IMR-90 (cell line): ENCODE measurements at regions not wholly inside any gene's neighbourhood (a gene's known extent, or its start where the extent isn't known, plus 50 kb on each side); places are given as distances from the start of the nearest gene placed in this dataset.

Experiments
- ATAC-seq: fragments of 200-7000 bp; cut with Tn5 transposase; 2 replicates; pipeline ENCODE4 v1.9.1; 2020; ENCODE audit warnings: low read depth, mild to moderate bottlenecking, moderate library complexity
- BruUV-seq: library from RNA; stranded (reverse); fragments of 400-500 nt; replicated peaks from 2 replicates; lab custom pipeline; 2021; lab: Mats Ljungman, UMichigan
- CTCF ChIA-PET: fragments of 300-600 bp; formaldehyde crosslinking; extraction: SDS; loops from one replicate; lab custom pipeline; 2021; ENCODE audit warnings: antibody characterized with exemption; lab: Yijun Ruan, JAX
- POLR2A ChIA-PET: fragments of 300-600 bp; sonication (Branson Sonifier 250); formaldehyde crosslinking; loops from one replicate; lab custom pipeline; 2022; ENCODE audit warnings: antibody characterized with exemption; ENCODE audit not compliant: unreplicated experiment; lab: Charles Lee
- DNase-seq: peaks from one replicate; pipeline ENCODE4 v3.0.0; 2013
- H2AFZ ChIP-seq: replicated peaks from 2 replicates; pipeline ENCODE3; 2013; ENCODE audit warnings: low read length, mild to moderate bottlenecking; ENCODE audit not compliant: poor library complexity
- H2AK5ac ChIP-seq: 2 replicates; pipeline ENCODE4 v1.6.1; 2013; ENCODE audit warnings: low read depth, low read length, inconsistent platforms
- H2AK9ac ChIP-seq: replicated peaks from 2 replicates; pipeline ENCODE3; 2013; ENCODE audit warnings: mild to moderate bottlenecking, low read depth, low read length, moderate library complexity; ENCODE audit not compliant: poor library complexity
- H2BK120ac ChIP-seq: 2 replicates; pipeline ENCODE4 v1.6.1; 2013; ENCODE audit warnings: low read depth, low read length, inconsistent platforms
- H2BK15ac ChIP-seq: 3 replicates; pipeline ENCODE4 v1.6.1; 2013; ENCODE audit warnings: low read depth, low read length, inconsistent platforms
- H2BK20ac ChIP-seq: 2 replicates; pipeline ENCODE4 v1.6.1; 2013; ENCODE audit warnings: low read depth, mild to moderate bottlenecking, inconsistent platforms, low read length, moderate library complexity
- H2BK5ac ChIP-seq: 2 replicates; pipeline ENCODE4 v1.6.1; 2013; ENCODE audit warnings: mild to moderate bottlenecking, low read depth, low read length, inconsistent platforms; ENCODE audit not compliant: poor library complexity, severe bottlenecking
- H3K14ac ChIP-seq: replicated peaks from 2 replicates; pipeline ENCODE4 v1.6.1; 2013; ENCODE audit warnings: low read depth, low read length, inconsistent platforms
- H3K18ac ChIP-seq: 2 replicates; pipeline ENCODE4 v1.6.1; 2013; ENCODE audit warnings: low read depth, low read length, control low read depth
- H3K23ac ChIP-seq: 2 replicates; pipeline ENCODE4 v1.6.1; 2013; ENCODE audit warnings: low read depth, low read length, inconsistent platforms
- H3K27ac ChIP-seq: 2 replicates; pipeline ENCODE4 v1.5.1; 2013; ENCODE audit warnings: mild to moderate bottlenecking, control low read depth, low read length; ENCODE audit not compliant: insufficient read depth
- H3K27me3 ChIP-seq: 2 replicates; pipeline ENCODE4 v1.6.1; 2013; ENCODE audit warnings: low read length; ENCODE audit not compliant: control insufficient read depth, insufficient read depth
- H3K36me3 ChIP-seq: 2 replicates; pipeline ENCODE4 v1.6.1; 2013; ENCODE audit warnings: low read length, mixed read lengths; ENCODE audit not compliant: control insufficient read depth, insufficient read depth
- H3K4ac ChIP-seq: 2 replicates; pipeline ENCODE4 v1.6.1; 2013; ENCODE audit warnings: low read depth, low read length, inconsistent platforms
- H3K4me1 ChIP-seq: 2 replicates; pipeline ENCODE4 v1.6.1; 2013; ENCODE audit warnings: low read length, mixed read lengths; ENCODE audit not compliant: control insufficient read depth, insufficient read depth
- H3K4me2 ChIP-seq: 2 replicates; pipeline ENCODE4 v1.6.1; 2013; ENCODE audit warnings: low read depth, mild to moderate bottlenecking, control low read depth, low read length, moderate library complexity
- H3K4me3 ChIP-seq: 2 replicates; pipeline ENCODE4 v1.5.1; 2013; ENCODE audit warnings: low read depth, mild to moderate bottlenecking, control low read depth, low read length, moderate library complexity; ENCODE audit not compliant: insufficient read depth
- H3K56ac ChIP-seq: 2 replicates; pipeline ENCODE4 v1.6.1; 2013; ENCODE audit warnings: low read length, inconsistent platforms; ENCODE audit not compliant: insufficient read depth; ENCODE audit errors: extremely low read depth
- H3K79me1 ChIP-seq, 2 experiments: 2 replicates each; pipeline ENCODE4 v1.6.1; 2013; ENCODE audit warnings: low read length in 2 of 2, inconsistent platforms in 1 of 2, low read depth in 1 of 2
- H3K9ac ChIP-seq: 2 replicates; pipeline ENCODE4 v1.6.1; 2013; ENCODE audit warnings: low read depth, low read length, control low read depth
- H3K9me1 ChIP-seq: 2 replicates; pipeline ENCODE4 v1.6.1; 2013; ENCODE audit warnings: low read length, inconsistent platforms; ENCODE audit not compliant: insufficient read depth
- H3K9me3 ChIP-seq: 2 replicates; pipeline ENCODE4 v1.6.1; 2013; ENCODE audit warnings: low read length; ENCODE audit not compliant: control insufficient read depth, insufficient read depth
- H4K20me1 ChIP-seq: 2 replicates; pipeline ENCODE4 v1.6.1; 2013; ENCODE audit warnings: low read length, inconsistent platforms; ENCODE audit not compliant: insufficient read depth
- H4K5ac ChIP-seq: 2 replicates; pipeline ENCODE4 v1.6.1; 2013; ENCODE audit warnings: mild to moderate bottlenecking, low read depth, low read length, control low read depth
- H4K8ac ChIP-seq, 2 experiments: 2 replicates each; pipeline ENCODE4 v1.6.1; 2013; ENCODE audit warnings: low read depth in 2 of 2, low read length in 2 of 2, control low read depth in 1 of 2, inconsistent platforms in 1 of 2
- H4K91ac ChIP-seq: 2 replicates; pipeline ENCODE4 v1.6.1; 2013; ENCODE audit warnings: low read depth, low read length, inconsistent platforms; ENCODE audit not compliant: insufficient read depth
- CHD1 ChIP-seq: IDR thresholded peaks from 2 replicates; pipeline ENCODE4 v1.6.1; 2012; ENCODE audit warnings: low read depth, low read length, improper control_type of control experiment
- CTCF ChIP-seq: conservative IDR thresholded peaks from 2 replicates; pipeline ENCODE4 v1.5.1; 2012; ENCODE audit warnings: mild to moderate bottlenecking, low read depth, low read length, improper control_type of control experiment
- ELK1 ChIP-seq: fragments of 150-350 bp; IDR thresholded peaks from 2 replicates; pipeline ENCODE4 v1.6.1; 2016; ENCODE audit warnings: low read depth, mild to moderate bottlenecking, low read length, moderate library complexity, borderline replicate concordance
- FOS ChIP-seq: fragments of 150-350 bp; IDR thresholded peaks from 2 replicates; pipeline ENCODE4 v1.6.1; 2016; ENCODE audit warnings: low read depth, low read length
- MAFK ChIP-seq: IDR thresholded peaks from 2 replicates; pipeline ENCODE4 v1.6.1; 2012; ENCODE audit warnings: low read depth, low read length, improper control_type of control experiment
- NFE2L2 ChIP-seq: fragments of 150-350 bp; IDR thresholded peaks from 2 replicates; pipeline ENCODE4 v1.6.1; 2016; ENCODE audit warnings: low read depth, mild to moderate bottlenecking, low read length
- RAD21 ChIP-seq: IDR thresholded peaks from 2 replicates; pipeline ENCODE4 v1.6.1; 2012; ENCODE audit warnings: low read length, improper control_type of control experiment
- RCOR1 ChIP-seq: IDR thresholded peaks from 2 replicates; pipeline ENCODE4 v1.6.1; 2012; ENCODE audit warnings: mild to moderate bottlenecking, low read length, improper control_type of control experiment; ENCODE audit not compliant: insufficient replicate concordance
- RFX5 ChIP-seq: IDR thresholded peaks from 2 replicates; pipeline ENCODE4 v1.8.0; 2012; ENCODE audit warnings: low read depth, mild to moderate bottlenecking, low read length, moderate library complexity
- USF2 ChIP-seq: fragments of 150-350 bp; IDR thresholded peaks from 2 replicates; pipeline ENCODE4 v1.6.1; 2017; ENCODE audit warnings: mild to moderate bottlenecking, antibody characterized with exemption, low read length, low read depth
- WGBS, 2 experiments: methylation state at CpG; one replicate each; pipeline versions ENCODE4 v1.1.5 to v1.1.7; 2013; ENCODE audit warnings: missing lambda C conversion rate in 2 of 2; ENCODE audit not compliant: insufficient read length in 1 of 2; ENCODE audit errors: extremely low coverage in 2 of 2; 5-methylcytosine and 5-hydroxymethylcytosine counted together
- dilution Hi-C: fragments of 300-500 bp; cut with HindIII; formaldehyde crosslinking; loops from one replicate; pipeline ENCODE4 v1.14.3; 2018; ENCODE audit warnings: low sequenced_read_pairs; ENCODE audit not compliant: unreplicated experiment
- in situ Hi-C: fragments of 300-500 bp; cut with MboI; formaldehyde crosslinking; loops from 3 replicates; pipeline ENCODE4 v1.14.3; 2019; ENCODE audit warnings: low sequenced_read_pairs, inconsistent platforms, mixed read lengths
- intact Hi-C: fragments of 100-400 bp; cut with micrococcal nuclease; formaldehyde crosslinking; loops from 2 replicates; pipeline ENCODE4 v1.10.0; 2022

GRCh38 chr4:35511851-35512250, 732.5 kb downstream of the ARAP2 start:
- Histone ChIP-seq H4K8ac (no peak overlapping the region), H2AK9ac (no peak overlapping the region), H3K79me1 (no peaks in the 10 kb centered on the region), H4K20me1 (no peaks in the 10 kb centered on the region), H2AK5ac (no peak overlapping the region), H3K27me3 (no peaks in the 10 kb centered on the region), H2BK120ac (no peak overlapping the region), H3K4me3 (no peak overlapping the region), H3K23ac (no peak overlapping the region), H4K5ac (no peak overlapping the region), H3K9me3 (no peaks in the 10 kb centered on the region), H3K4me2 (no peak overlapping the region), H3K4me1 (no peaks in the 10 kb centered on the region), H2AFZ (no peak overlapping the region), H3K36me3 (no peaks in the 10 kb centered on the region), H3K9me1 (no peaks in the 10 kb centered on the region), H2BK15ac (no peak overlapping the region), H3K56ac (no peak overlapping the region), H3K4ac (no peak overlapping the region), H3K9ac (no peak overlapping the region), H2BK5ac (no peak overlapping the region), H3K27ac (no peak overlapping the region), H2BK20ac (no peak overlapping the region), H3K14ac (no peak overlapping the region), H4K91ac (no peak overlapping the region), H3K18ac (no peak overlapping the region)
- TF ChIP-seq USF2 (no peak), ELK1 (no peak), RAD21 (no peak), MAFK (no peak), NFE2L2 (no peak), RCOR1 (no peak), FOS (no peak), CTCF (no peak), CHD1 (no peak), RFX5 (no peak)
- intact Hi-C loops, result no loop called here
- BruUV-seq, result no TSS peak
- CTCF ChIA-PET, result no interaction called here
- DNase-seq (no peak), ATAC-seq (no peak)
- in situ Hi-C loops, result no loop called here
- WGBS, 2 experiments, result no CpG with 5 or more reads among the region's 4 CpGs
- dilution Hi-C loops, result no loop called here
- POLR2A ChIA-PET, result no interaction called here
